AG10803 (cell line): ENCODE measurements at regions not wholly inside any gene's neighbourhood (a gene's known extent, or its start where the extent isn't known, plus 50 kb on each side); places are given as distances from the start of the nearest gene placed in this dataset.

Source experiments
- DNase-seq: peaks from one replicate; pipeline ENCODE4 v3.0.0; 2010; ENCODE audit warnings: low read depth
- H3K4me3 ChIP-seq: 2 replicates; pipeline ENCODE4 v1.5.1; 2011; ENCODE audit warnings: mild to moderate bottlenecking, low read length, control low read depth
- TF ChIP-seq, protein P1 (sequence below): conservative IDR thresholded peaks from 2 replicates; pipeline ENCODE4 v1.5.1; 2011; ENCODE audit warnings: mild to moderate bottlenecking, low read length, control low read depth, inconsistent platforms

- TF ChIP-seq, protein P1, sequence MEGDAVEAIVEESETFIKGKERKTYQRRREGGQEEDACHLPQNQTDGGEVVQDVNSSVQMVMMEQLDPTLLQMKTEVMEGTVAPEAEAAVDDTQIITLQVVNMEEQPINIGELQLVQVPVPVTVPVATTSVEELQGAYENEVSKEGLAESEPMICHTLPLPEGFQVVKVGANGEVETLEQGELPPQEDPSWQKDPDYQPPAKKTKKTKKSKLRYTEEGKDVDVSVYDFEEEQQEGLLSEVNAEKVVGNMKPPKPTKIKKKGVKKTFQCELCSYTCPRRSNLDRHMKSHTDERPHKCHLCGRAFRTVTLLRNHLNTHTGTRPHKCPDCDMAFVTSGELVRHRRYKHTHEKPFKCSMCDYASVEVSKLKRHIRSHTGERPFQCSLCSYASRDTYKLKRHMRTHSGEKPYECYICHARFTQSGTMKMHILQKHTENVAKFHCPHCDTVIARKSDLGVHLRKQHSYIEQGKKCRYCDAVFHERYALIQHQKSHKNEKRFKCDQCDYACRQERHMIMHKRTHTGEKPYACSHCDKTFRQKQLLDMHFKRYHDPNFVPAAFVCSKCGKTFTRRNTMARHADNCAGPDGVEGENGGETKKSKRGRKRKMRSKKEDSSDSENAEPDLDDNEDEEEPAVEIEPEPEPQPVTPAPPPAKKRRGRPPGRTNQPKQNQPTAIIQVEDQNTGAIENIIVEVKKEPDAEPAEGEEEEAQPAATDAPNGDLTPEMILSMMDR, result no peak
- H3K4me3 ChIP-seq, result no peak overlapping the region
- peak; percentile 54 for DNase-seq
Measured at GRCh38 chr14:89479802-89480201, 62.8 kb upstream of the FOXN3 start.

DNA sequence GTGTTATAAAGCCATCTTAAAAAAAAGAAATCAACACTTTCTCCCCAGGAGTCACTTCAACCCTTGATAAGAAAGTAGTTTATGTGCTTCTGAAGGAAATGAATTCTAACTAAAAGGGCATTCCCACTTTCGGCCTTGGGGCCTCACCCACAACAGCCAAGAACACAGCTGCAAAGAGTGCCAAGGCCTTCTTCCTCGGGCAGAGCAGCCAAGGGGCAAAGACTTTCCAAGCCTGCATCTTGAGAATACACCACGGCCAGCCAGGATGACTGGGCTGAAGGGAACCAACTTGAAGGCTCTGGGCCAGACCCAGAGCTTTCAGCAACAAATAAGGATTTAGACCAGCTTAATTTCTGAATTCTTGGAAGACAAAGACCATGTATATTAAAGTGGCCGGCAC, 60.4 kb upstream of the FOXN3 start:
- TF ChIP-seq, protein P1, result no peak
- no peak for DNase-seq
- H3K4me3 ChIP-seq, result no peak overlapping the region

GRCh38 chr14:89476354-89476896, 59.4 kb upstream of the FOXN3 start:
- TF ChIP-seq, protein P1, result no peak
- no peak for DNase-seq

DNA sequence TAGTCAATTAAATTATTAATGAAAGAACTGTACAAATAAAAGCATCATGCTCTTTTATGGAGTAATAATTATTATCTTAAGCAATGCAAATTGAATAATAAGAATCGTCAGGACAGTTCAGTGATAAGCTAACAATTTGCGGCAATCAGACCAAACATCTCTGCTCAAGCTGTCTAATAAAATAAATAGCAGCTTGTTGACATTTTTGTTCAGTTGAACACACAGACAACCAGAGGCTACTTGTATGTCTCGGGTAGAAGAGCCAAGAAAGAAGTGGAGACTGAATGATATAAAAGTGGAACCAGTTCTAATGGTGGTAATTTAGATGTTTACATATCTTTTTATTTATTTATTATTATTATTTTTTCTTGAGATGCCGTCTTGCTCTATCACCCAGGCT, 57.4 kb upstream of the FOXN3 start:
- TF ChIP-seq, protein P1, result no peak
- no peak for DNase-seq
- H3K4me3 ChIP-seq, result no peak overlapping the region

More at GRCh38 chr14:89476354-89476896, 59.4 kb upstream of the FOXN3 start:
- H3K4me3 ChIP-seq, result no peak overlapping the region

GRCh38 chr14:89473989-89474388, 57.0 kb upstream of the FOXN3 start:
- H3K4me3 ChIP-seq, result no peak overlapping the region
- peak; percentile 14 for DNase-seq
- TF ChIP-seq, protein P1, result no peak

- TF ChIP-seq, protein P1, result no peak
Measured at GRCh38 chr14:89473569-89473968, 56.5 kb upstream of the FOXN3 start.

DNA sequence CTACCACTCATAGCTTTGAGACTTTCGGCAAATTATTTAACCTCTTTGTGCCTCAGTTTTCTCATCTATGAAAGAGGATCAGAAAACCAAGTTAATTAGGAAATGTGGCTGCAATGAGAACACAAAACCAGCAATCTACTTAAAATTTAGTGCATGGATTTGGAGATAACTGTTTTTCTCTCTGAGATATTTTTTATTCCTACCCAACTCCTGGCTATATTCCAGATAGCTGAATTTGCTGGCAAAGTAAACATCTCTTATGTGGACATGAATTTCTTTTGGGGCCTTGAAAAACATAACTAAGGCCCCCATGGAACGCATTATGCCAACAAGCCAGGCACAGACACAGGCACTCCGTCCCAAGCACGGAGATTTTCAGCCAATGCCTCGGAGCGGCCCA, 53.4 kb upstream of the FOXN3 start:
- TF ChIP-seq, protein P1, result no peak

More at GRCh38 chr14:89473569-89473968, 56.5 kb upstream of the FOXN3 start:
- no peak for DNase-seq
- H3K4me3 ChIP-seq, result no peak overlapping the region

More for the DNA sequence above, 53.4 kb upstream of the FOXN3 start:
- DNase-seq, result no peak
- no peak overlapping the region for H3K4me3 ChIP-seq
